ENCODE measurements at regions not wholly inside any gene's neighbourhood (a gene's known extent, or its start where the extent isn't known, plus 50 kb on each side); places are given as distances from the start of the nearest gene placed in this dataset.

GRCh38 chr7:46772776-46773175, 809.1 kb downstream of the TNS3 start:
- 92 to 97% methylated on average over 1 of the region's 1 CpG for WGBS, 2 donors
- no peak for TF ChIP-seq CTCF (IDR thresholded peaks at IDR 0.05)
- no peaks in the 10 kb centered on the region for H3K4me1 ChIP-seq
- H3K9me3 ChIP-seq = no peaks in the 10 kb centered on the region
- FAIRE-seq (no peak), DNase-seq (no peak), ATAC-seq (no peak)
- intact Hi-C loops (cut with DNase I) = no loop called here
- H3K4me3 ChIP-seq = no peak overlapping the region
- H3K27ac ChIP-seq = no peak overlapping the region
- no peaks in the 10 kb centered on the region for H3K36me3 ChIP-seq
- no peaks in the 10 kb centered on the region for H3K27me3 ChIP-seq

GRCh38 chr7:46767071-46767470, 814.8 kb downstream of the TNS3 start:
- Histone ChIP-seq H3K9me3 (no peaks in the 10 kb centered on the region), H3K27me3 (no peaks in the 10 kb centered on the region), H3K36me3 (no peaks in the 10 kb centered on the region), H3K4me3 (no peak overlapping the region), H3K4me1 (peaks cover 0 to 3% (median 0%) of the 10 kb centered on the region in 3 donors), H3K27ac (no peak overlapping the region)
- intact Hi-C loops (cut with DNase I) = no loop called here
- no peak for DNase-seq
- FAIRE-seq = no peak
- ATAC-seq = no peak
- 76 to 81% methylated on average over 1 of the region's 1 CpG for WGBS, 2 donors
- TF ChIP-seq CTCF (IDR thresholded peaks at IDR 0.05) = no peak

- WGBS, 2 donors = 89 to 93% methylated on average over 3 of the region's 3 CpGs
- Histone ChIP-seq H3K4me1 (peaks cover 0 to 3% (median 0%) of the 10 kb centered on the region in 3 donors), H3K4me3 (no peak overlapping the region), H3K9me3 (no peaks in the 10 kb centered on the region), H3K27me3 (no peaks in the 10 kb centered on the region), H3K36me3 (no peaks in the 10 kb centered on the region), H3K27ac (no peak overlapping the region)
- TF ChIP-seq CTCF (IDR thresholded peaks at IDR 0.05) = no peak
- DNase-seq (peak in 1 of 6 donors; percentile 33), FAIRE-seq (no peak), ATAC-seq (peak; percentile 48 to 88 (median 78))
- intact Hi-C loops (cut with DNase I) = no loop called here
Observed at GRCh38 chr7:46764100-46764936, 817.6 kb downstream of the TNS3 start.

GRCh38 chr7:46763344-46763743, 818.6 kb downstream of the TNS3 start:
- intact Hi-C loops (cut with DNase I) = no loop called here
- no peak for TF ChIP-seq CTCF (IDR thresholded peaks at IDR 0.05)
- Histone ChIP-seq H3K4me3 (no peak overlapping the region), H3K27ac (no peak overlapping the region), H3K9me3 (no peaks in the 10 kb centered on the region), H3K4me1 (peaks cover 0 to 3% (median 0%) of the 10 kb centered on the region in 3 donors), H3K36me3 (no peaks in the 10 kb centered on the region), H3K27me3 (no peaks in the 10 kb centered on the region)
- DNase-seq (no peak), FAIRE-seq (no peak), ATAC-seq (no peak)
- 60 to 62% methylated on average over 3 of the region's 3 CpGs for WGBS, 2 donors
